SHP77 (cell line): ENCODE measurements at regions not wholly inside any gene's neighbourhood (a gene's known extent, or its start where the extent isn't known, plus 50 kb on each side); places are given as distances from the start of the nearest gene placed in this dataset.

Experiments used
- DNase-seq, 2 experiments: peaks; one replicate each; lab custom pipeline; 2025; lab: John Stamatoyannopoulos, UW

DNA sequence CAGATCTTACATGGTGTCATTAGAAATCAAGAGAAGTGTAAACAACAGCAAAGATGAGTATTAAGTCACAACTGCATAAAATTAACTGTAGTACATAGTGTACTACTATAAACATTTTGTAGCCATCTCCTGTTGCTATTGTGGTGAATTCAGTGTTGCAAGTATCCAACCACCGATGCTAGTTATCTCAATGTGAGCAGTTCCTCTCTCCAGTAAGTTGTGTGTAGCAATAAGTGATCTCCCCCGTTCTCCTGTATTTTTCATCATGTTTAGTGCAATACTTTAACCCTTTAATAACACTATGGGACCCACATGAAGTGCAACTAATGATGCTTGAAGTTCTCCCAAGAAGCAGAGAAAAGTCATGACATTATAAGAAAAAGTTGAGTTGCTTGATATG, 264.7 kb upstream of the KCNH8 start:
- DNase-seq: no peak

GRCh38 chr3:18880691-18881090, 267.6 kb upstream of the KCNH8 start:
- DNase-seq: no peak

- DNase-seq: no peak
Measured at GRCh38 chr3:18872466-18872865, 275.8 kb upstream of the KCNH8 start.

GRCh38 chr3:18870642-18871041, 277.7 kb upstream of the KCNH8 start:
- no peak for DNase-seq

GRCh38 chr3:18870074-18870640, 278.2 kb upstream of the KCNH8 start:
- no peak for DNase-seq

DNA sequence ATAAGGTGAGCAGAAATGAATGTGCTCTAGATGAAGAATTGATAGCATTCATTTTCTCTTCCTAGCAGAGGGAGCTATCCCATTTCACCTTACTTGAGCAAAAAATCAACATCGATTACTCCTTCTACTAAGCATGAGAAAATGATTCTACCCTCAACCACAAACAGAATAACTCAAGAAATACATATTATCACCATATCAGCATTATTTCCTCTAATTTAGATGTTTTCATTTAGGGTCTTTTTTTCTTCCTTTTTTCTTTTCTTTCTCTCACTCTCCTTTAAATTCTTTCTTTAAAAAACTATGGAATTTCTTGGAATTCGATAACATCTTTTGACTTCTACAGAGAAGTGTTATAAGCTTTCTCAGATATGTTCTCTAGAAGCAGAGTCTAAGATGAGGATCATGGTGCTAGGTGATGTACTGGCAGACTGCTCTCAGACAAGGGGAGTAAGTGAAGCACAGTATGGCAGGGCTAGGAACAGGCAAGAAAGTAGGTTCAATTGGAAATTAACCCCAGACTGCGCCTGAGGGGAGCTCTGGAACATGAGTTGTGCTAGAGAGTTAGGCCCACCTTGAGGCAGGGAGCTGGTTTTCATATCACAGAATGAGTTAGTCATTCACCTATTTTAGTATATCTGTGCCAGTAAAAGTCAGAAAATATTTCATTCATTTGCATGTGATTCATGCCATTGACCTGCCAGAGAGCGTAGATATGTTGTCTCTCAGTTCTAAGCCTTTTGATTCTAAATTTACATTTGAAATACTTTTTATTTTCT, 279.2 kb upstream of the KCNH8 start:
- no peak for DNase-seq

DNA sequence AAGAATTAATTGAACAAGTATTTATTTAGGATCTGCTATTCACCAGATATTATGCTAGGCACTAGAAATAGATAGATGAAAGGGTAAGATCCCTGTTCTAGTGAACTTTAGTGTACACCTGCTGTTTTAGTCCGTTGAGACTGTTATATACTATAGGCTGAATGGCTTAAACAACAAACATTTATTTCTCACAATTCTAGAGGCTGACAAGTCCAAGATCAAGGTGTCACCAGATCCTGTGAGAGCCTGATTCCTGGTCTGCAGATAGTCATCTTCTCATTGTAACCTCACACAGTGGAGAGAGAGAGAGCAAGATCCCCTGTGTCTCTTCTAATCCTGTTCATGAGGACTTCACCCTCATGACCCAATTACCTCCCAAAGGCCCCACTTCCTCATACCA, 281.4 kb upstream of the KCNH8 start:
- no peak for DNase-seq

- no peak for DNase-seq
Measured at GRCh38 chr3:18864933-18865731, 283.2 kb upstream of the KCNH8 start.

DNA sequence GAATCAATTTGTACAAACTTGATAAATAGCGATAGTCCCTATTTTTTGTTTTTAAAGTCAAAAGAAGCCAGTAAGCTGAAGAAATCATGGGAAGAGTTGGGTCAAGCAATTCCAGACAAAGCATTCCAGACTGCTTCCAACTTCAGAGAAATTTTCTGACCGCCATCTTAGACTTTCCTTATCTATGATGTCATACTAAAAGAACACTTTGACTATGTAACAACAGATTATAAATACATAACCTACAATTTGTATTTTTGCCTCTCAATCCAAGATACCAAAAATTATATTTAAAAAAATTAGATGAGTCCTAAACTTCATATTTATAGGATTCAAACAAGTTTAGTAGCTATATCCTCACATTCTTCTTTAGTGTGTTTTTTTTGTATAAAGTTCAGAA, 286.2 kb upstream of the KCNH8 start:
- DNase-seq: no peak

GRCh38 chr3:18861137-18861536, 287.2 kb upstream of the KCNH8 start:
- no peak for DNase-seq

- no peak for DNase-seq
Measured at GRCh38 chr3:18853269-18853668, 295.0 kb upstream of the KCNH8 start.

GRCh38 chr3:18847583-18848197, 300.6 kb upstream of the KCNH8 start:
- DNase-seq: peak; percentile 29 to 35

DNA sequence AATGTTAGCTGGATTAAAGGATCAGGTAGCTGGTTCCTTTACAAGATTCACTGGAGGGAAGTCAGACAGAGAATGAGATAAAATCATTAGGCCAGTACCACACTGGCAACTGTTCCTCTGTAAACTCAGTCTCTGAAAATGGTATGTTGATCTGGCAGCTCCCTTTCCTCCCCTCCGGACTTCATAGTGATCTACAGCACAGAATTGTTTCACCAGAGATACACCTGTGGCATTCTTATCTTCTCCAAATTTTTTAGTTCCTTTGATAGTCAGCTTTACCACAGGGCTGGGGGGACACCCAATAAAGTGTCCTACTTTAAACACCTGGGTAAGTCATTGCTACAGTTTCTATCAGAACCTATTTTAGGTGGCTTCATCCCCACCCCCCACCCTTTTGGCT, 304.3 kb upstream of the KCNH8 start:
- no peak for DNase-seq

DNA sequence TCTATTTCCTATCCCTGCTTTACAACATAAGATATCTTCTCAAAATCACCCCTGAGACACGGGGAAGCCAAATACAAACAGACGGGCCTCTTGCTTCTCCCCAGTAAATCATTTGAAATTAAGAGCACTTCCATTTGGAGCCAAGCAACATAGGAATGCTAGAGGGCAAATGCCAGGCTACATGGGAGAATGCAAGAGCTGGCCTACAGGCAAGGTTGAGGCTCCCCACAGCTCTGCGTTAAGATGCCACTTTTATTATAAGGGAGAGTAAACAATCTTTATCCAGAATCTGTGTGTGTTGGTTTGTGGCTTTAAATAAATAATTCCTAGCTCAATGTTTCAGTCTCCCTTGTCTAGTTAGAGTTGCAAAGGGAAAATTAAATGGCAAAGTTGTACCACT, 305.1 kb upstream of the KCNH8 start:
- DNase-seq: no peak

DNA sequence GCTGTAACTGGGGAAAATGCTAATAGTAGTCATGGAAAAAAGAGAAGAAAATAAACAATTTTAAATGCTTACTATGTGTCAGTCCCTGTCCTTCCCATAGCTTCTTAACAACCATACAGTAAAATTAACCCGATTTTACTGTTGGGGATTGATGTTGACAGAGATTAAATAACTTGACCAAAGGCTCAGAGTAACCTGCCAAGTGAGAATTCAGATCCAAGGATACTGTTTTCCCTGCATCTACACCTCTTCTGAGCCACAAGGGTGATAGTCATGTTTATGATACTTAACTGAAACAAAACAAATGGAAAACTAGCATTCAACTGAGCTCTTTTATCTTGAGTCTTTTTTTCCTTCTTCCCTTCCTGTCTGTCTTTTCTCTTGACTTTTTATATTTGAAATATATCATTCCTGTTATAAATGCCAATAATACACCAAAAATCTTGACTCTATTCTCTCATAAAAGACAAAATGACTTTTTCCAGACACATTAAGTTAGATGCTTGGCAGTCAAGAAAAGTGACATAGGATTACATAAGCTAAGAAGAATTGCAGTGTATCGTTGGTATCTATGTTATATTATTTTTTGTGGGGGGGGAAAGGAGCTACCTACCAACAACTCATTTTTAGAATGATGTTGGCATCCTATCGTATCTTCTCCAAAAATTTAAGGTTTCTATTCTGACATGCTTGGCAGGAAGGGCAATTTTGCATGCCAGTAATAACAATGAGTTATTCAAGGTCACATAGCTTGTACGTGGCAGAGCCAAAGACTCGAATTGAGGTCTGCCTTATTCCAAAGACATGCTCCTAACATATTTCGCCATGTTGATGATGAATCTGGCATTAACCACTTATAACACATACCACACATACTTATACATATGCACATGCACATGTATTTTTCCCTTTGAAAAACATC, 306.6 kb upstream of the KCNH8 start:
- DNase-seq: no peak

GRCh38 chr3:18840535-18841137, 307.7 kb upstream of the KCNH8 start:
- DNase-seq: no peak

DNA sequence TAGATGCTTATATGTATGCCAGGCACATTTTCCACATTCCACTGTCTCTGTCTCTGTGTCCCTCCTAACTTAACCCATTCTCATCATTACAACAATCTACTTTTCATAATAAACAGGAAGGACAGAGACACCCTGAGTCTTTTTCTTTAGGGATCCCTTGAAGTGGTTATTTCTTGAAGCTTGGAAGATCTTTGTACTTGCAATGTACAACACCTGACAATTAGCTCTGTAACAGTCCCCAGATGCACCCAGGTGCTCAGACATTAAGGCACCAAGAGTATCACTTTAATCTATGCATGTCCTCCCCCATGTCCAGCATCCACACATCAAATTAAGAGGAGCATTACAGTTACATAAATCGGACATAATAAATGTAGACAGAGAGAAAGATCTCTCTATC, 309.6 kb upstream of the KCNH8 start:
- no peak for DNase-seq

- DNase-seq: no peak
Measured at GRCh38 chr3:18837137-18837755, 311.1 kb upstream of the KCNH8 start.

GRCh38 chr3:18835021-18835420, 313.3 kb upstream of the KCNH8 start:
- DNase-seq: no peak

DNA sequence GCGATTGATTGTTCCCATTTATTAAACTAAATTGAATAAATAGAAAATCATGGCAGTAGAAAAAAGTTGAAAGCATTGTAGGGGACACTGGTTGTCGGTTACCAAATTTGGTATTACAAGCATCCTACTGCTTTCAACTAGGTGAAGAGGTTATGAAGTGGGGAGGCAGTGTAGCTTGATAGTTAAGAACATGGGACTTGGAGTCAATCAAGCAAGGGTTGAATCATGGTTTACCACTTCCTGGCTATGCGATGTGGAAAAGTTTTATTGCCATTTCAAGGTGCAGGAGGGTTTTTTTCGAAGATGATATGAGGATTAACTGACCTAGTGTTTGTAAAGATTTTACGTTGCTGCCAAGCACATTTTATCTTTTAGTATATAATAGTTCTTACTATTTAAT, 318.2 kb upstream of the KCNH8 start:
- no peak for DNase-seq

- no peak for DNase-seq
Measured at GRCh38 chr3:18828637-18829036, 319.7 kb upstream of the KCNH8 start.
